ENCODE measurements at regions not wholly inside any gene's neighbourhood (a gene's known extent, or its start where the extent isn't known, plus 50 kb on each side); places are given as distances from the start of the nearest gene placed in this dataset.

DNA sequence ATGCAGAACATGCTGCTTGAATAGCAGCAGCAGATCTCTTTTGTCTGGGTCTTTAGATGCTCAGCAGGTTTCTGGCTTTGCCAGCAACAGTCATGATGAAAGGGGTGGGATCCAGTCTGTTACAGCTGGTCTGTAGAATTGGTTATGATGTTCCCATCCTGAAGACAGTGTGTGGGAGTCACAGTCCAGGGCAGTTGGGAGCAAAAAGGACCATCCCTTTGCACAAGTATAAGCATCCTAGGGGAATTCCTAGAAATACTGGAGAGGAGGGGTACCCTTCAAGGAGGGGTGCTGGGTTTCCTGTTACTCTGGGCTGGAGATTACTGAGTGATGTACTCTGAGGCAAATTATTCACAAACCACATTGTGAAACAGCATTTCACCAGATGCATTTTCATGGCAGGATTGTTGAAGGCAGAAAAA lies 119.9 kb upstream of the RND3 start:
- TF ChIP-seq POLR2A (IDR thresholded peaks at IDR 0.05), result no peak
- TF ChIP-seq, protein P1, sequence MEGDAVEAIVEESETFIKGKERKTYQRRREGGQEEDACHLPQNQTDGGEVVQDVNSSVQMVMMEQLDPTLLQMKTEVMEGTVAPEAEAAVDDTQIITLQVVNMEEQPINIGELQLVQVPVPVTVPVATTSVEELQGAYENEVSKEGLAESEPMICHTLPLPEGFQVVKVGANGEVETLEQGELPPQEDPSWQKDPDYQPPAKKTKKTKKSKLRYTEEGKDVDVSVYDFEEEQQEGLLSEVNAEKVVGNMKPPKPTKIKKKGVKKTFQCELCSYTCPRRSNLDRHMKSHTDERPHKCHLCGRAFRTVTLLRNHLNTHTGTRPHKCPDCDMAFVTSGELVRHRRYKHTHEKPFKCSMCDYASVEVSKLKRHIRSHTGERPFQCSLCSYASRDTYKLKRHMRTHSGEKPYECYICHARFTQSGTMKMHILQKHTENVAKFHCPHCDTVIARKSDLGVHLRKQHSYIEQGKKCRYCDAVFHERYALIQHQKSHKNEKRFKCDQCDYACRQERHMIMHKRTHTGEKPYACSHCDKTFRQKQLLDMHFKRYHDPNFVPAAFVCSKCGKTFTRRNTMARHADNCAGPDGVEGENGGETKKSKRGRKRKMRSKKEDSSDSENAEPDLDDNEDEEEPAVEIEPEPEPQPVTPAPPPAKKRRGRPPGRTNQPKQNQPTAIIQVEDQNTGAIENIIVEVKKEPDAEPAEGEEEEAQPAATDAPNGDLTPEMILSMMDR (IDR thresholded peaks at IDR 0.05), result no peak

Measured in esophagus squamous epithelium (tissue), 4 donors.